DND-41 (cell line): ENCODE measurements at regions not wholly inside any gene's neighbourhood (a gene's known extent, or its start where the extent isn't known, plus 50 kb on each side); places are given as distances from the start of the nearest gene placed in this dataset.

ENCODE experiments used
- ATAC-seq: fragments of 200-7000 bp; cut with Tn5 transposase; 3 replicates; pipeline ENCODE4 v1.9.1; 2021; ENCODE audit warnings: low read depth; ENCODE audit not compliant: insufficient read depth
- DNase-seq: peaks from one replicate; pipeline ENCODE4 v3.0.0-alpha.2; 2020
- H2AFZ ChIP-seq: 2 replicates; pipeline ENCODE4 v1.6.0; 2012; ENCODE audit warnings: low read depth, low read length
- H3K27ac ChIP-seq: 2 replicates; pipeline ENCODE4 v1.5.1; 2012; ENCODE audit warnings: low read length, inconsistent platforms
- H3K27me3 ChIP-seq: fragments of 200-600 bp; sonication (generic); 2 replicates; pipeline ENCODE4 v1.6.0; 2012; ENCODE audit warnings: low read length, mild to moderate bottlenecking, inconsistent platforms; ENCODE audit not compliant: insufficient read depth, poor library complexity
- H3K36me3 ChIP-seq: 2 replicates; pipeline ENCODE4 v1.5.1; 2012; ENCODE audit warnings: low read length, inconsistent platforms; ENCODE audit not compliant: insufficient read depth
- H3K4me1 ChIP-seq: 2 replicates; pipeline ENCODE4 v1.5.1; 2012; ENCODE audit warnings: mild to moderate bottlenecking, low read length; ENCODE audit not compliant: insufficient read depth
- H3K4me2 ChIP-seq: 2 replicates; pipeline ENCODE4 v1.6.0; 2012; ENCODE audit warnings: mild to moderate bottlenecking, moderate library complexity, low read length, inconsistent platforms; ENCODE audit not compliant: insufficient read depth
- H3K4me3 ChIP-seq, 2 experiments: fragments of 200-600 bp in 1 of 2; shearing (Covaris generic) in 1 of 2; 2 replicates each; pipeline ENCODE4 v1.5.1; 2012 to 2016; ENCODE audit warnings: inconsistent platforms in 2 of 2, low read length in 2 of 2, mild to moderate bottlenecking in 2 of 2, low read depth in 1 of 2, moderate library complexity in 1 of 2
- H3K79me2 ChIP-seq: 2 replicates; pipeline ENCODE4 v1.6.0; 2012; ENCODE audit warnings: low read length, inconsistent platforms; ENCODE audit not compliant: insufficient read depth
- H3K9ac ChIP-seq: 2 replicates; pipeline ENCODE4 v1.6.0; 2012; ENCODE audit warnings: low read depth, mild to moderate bottlenecking, inconsistent platforms, low read length, moderate library complexity
- H3K9me3 ChIP-seq: 2 replicates; pipeline ENCODE4 v1.5.1; 2012; ENCODE audit warnings: low read length, moderate library complexity, mild to moderate bottlenecking, inconsistent platforms; ENCODE audit not compliant: insufficient read depth, severe bottlenecking
- H4K20me1 ChIP-seq: 2 replicates; pipeline ENCODE4 v1.6.0; 2012; ENCODE audit warnings: low read length; ENCODE audit not compliant: insufficient read depth
- CTCF ChIP-seq: IDR thresholded peaks from 2 replicates; pipeline ENCODE4 v1.5.1; 2012; ENCODE audit warnings: borderline replicate concordance, low read length, moderate library complexity, mild to moderate bottlenecking; ENCODE audit not compliant: poor library complexity, severe bottlenecking; ENCODE audit errors: extremely low read depth
- EZH2 ChIP-seq: IDR thresholded peaks from 3 replicates; pipeline ENCODE4 v1.6.1; 2012; ENCODE audit warnings: borderline replicate concordance, low read depth, mild to moderate bottlenecking, moderate library complexity, low read length, inconsistent platforms; ENCODE audit not compliant: severe bottlenecking

DNA sequence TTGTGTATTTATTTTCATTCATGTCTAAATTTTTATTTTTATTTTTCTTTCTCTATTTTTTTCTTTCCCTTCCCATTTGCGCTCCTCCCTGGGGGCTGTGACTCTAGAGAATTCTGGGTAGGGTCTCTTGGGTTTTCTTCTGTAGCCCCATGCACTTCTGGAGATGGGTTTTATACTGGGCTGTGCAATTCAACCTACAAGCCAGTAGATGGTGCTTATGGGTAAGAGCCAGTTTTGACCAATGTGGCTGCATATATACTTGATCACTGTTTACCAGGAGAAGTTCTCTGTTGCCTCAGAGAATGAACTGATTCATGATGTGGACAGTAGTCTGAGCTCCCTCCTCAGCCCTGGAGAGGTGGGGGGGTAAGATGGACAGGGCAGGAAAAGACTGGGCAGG is 614.6 kb downstream of the PCDH19 start:
- no peak overlapping the region for H3K9ac ChIP-seq
- H3K4me1 ChIP-seq = no peaks in the 10 kb centered on the region
- no peaks in the 10 kb centered on the region for H3K27me3 ChIP-seq
- H3K36me3 ChIP-seq = no peaks in the 10 kb centered on the region
- no peaks in the 10 kb centered on the region for H4K20me1 ChIP-seq
- no peak overlapping the region for H3K4me2 ChIP-seq
- ATAC-seq = no peak
- DNase-seq = no peak
- H3K9me3 ChIP-seq = peaks cover 10% of the 10 kb centered on the region
- H3K27ac ChIP-seq = no peak overlapping the region
- no peak overlapping the region for H3K4me3 ChIP-seq
- TF ChIP-seq EZH2 (no peak), CTCF (no peak)
- H3K79me2 ChIP-seq = no peaks in the 10 kb centered on the region
- H2AFZ ChIP-seq = no peak overlapping the region

- Histone ChIP-seq H3K4me1 (no peaks in the 10 kb centered on the region), H3K4me3 (no peak overlapping the region), H3K27ac (no peak overlapping the region), H3K36me3 (no peaks in the 10 kb centered on the region), H3K4me2 (no peak overlapping the region), H3K9ac (no peak overlapping the region), H2AFZ (no peak overlapping the region), H3K27me3 (no peaks in the 10 kb centered on the region), H3K9me3 (no peaks in the 10 kb centered on the region), H3K79me2 (no peaks in the 10 kb centered on the region), H4K20me1 (no peaks in the 10 kb centered on the region)
- DNase-seq (no peak), ATAC-seq (no peak)
- TF ChIP-seq CTCF (no peak), EZH2 (no peak)
Measured at GRCh38 chrX:99782516-99783040, 627.5 kb downstream of the PCDH19 start.

GRCh38 chrX:99777912-99778311 is 632.2 kb downstream of the PCDH19 start:
- no peaks in the 10 kb centered on the region for H4K20me1 ChIP-seq
- H3K27ac ChIP-seq = no peak overlapping the region
- H3K4me3 ChIP-seq = no peak overlapping the region
- no peaks in the 10 kb centered on the region for H3K9me3 ChIP-seq
- no peaks in the 10 kb centered on the region for H3K36me3 ChIP-seq
- ATAC-seq (no peak), DNase-seq (no peak)
- H3K9ac ChIP-seq = no peak overlapping the region
- no peaks in the 10 kb centered on the region for H3K4me1 ChIP-seq
- H2AFZ ChIP-seq = no peak overlapping the region
- TF ChIP-seq EZH2 (no peak), CTCF (no peak)
- no peaks in the 10 kb centered on the region for H3K27me3 ChIP-seq
- no peak overlapping the region for H3K4me2 ChIP-seq
- no peaks in the 10 kb centered on the region for H3K79me2 ChIP-seq

GRCh38 chrX:99761731-99762130 is 648.3 kb downstream of the PCDH19 start:
- no peak for DNase-seq
- H3K36me3 ChIP-seq = no peaks in the 10 kb centered on the region
- no peak for ATAC-seq
- H3K9ac ChIP-seq = no peak overlapping the region
- no peak overlapping the region for H3K27ac ChIP-seq
- H3K79me2 ChIP-seq = no peaks in the 10 kb centered on the region
- H3K4me1 ChIP-seq = no peaks in the 10 kb centered on the region
- no peaks in the 10 kb centered on the region for H4K20me1 ChIP-seq
- TF ChIP-seq CTCF (no peak), EZH2 (no peak)
- H3K4me3 ChIP-seq = no peak overlapping the region
- H3K4me2 ChIP-seq = no peak overlapping the region
- H3K27me3 ChIP-seq = no peaks in the 10 kb centered on the region
- H3K9me3 ChIP-seq = no peaks in the 10 kb centered on the region
- H2AFZ ChIP-seq = no peak overlapping the region
